ENCODE measurements at regions not wholly inside any gene's neighbourhood (a gene's known extent, or its start where the extent isn't known, plus 50 kb on each side); places are given as distances from the start of the nearest gene placed in this dataset.

DNA sequence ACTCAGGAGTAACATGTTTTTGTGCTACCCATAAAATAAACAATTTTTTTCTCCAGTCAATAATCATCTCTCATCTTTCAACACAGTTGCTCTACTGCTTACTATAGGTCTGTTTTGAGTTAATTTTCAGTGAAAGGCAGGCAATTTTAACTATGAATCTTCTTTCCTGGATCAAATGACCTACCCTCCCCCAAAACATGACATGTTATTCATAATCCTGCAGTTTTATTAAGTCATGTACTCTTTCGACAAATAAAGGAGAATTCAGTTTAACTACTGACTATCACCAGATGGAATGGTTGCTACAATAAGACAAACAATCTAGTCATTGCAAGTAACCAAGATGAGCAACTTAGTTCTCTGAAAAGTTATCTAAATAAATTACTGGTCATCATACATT lies 106.0 kb upstream of the FAR2 start:
- no peak overlapping the region for H3K4me3 ChIP-seq
- 33% methylated on average over 1 of the region's 1 CpG for WGBS
- no peak for DNase-seq (ENCODE audit: low spot score)
- H3K36me3 ChIP-seq = no peaks in the 10 kb centered on the region
- H3K4me1 ChIP-seq (replicated peaks) = no peaks in the 10 kb centered on the region
- no peak overlapping the region for H3K27ac ChIP-seq
- TF ChIP-seq POLR2A (IDR thresholded peaks at IDR 0.05) = no peak
- TF ChIP-seq, protein P1, sequence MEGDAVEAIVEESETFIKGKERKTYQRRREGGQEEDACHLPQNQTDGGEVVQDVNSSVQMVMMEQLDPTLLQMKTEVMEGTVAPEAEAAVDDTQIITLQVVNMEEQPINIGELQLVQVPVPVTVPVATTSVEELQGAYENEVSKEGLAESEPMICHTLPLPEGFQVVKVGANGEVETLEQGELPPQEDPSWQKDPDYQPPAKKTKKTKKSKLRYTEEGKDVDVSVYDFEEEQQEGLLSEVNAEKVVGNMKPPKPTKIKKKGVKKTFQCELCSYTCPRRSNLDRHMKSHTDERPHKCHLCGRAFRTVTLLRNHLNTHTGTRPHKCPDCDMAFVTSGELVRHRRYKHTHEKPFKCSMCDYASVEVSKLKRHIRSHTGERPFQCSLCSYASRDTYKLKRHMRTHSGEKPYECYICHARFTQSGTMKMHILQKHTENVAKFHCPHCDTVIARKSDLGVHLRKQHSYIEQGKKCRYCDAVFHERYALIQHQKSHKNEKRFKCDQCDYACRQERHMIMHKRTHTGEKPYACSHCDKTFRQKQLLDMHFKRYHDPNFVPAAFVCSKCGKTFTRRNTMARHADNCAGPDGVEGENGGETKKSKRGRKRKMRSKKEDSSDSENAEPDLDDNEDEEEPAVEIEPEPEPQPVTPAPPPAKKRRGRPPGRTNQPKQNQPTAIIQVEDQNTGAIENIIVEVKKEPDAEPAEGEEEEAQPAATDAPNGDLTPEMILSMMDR (IDR thresholded peaks at IDR 0.05) = no peak
- TF ChIP-seq POLR2AphosphoS5 (IDR thresholded peaks at IDR 0.05) = no peak
- no peaks in the 10 kb centered on the region for H3K27me3 ChIP-seq (replicated peaks; ENCODE audit: insufficient read depth)
- H3K9me3 ChIP-seq = no peaks in the 10 kb centered on the region
- intact Hi-C loops (cut with DNase I) = no loop called here

DNA sequence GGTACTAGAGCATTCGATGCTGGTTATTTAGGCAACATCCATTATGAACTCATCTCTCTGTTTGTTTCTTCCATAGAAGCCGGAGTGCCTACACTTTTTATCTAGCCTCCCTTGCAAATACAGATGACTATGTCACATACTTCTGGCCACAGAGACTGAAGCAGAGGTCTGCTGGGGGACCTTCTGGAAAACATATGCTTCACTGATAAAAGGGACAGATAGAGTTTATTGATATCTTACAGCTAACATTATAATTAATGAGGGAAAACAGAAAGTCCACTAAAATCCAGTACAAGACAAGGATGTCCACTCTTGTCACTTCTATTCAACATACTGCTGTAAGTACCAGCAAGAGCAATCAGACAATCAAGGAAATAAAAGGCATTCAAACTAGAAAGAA lies 104.3 kb upstream of the FAR2 start:
- Histone ChIP-seq H3K4me3 (no peak overlapping the region), H3K36me3 (no peaks in the 10 kb centered on the region), H3K27ac (no peak overlapping the region), H3K9me3 (no peaks in the 10 kb centered on the region), H3K27me3 (replicated peaks; ENCODE audit: insufficient read depth) (no peaks in the 10 kb centered on the region), H3K4me1 (replicated peaks) (no peaks in the 10 kb centered on the region)
- intact Hi-C loops (cut with DNase I) = no loop called here
- no peak for DNase-seq (ENCODE audit: low spot score)
- no peak for TF ChIP-seq POLR2AphosphoS5 (IDR thresholded peaks at IDR 0.05)
- TF ChIP-seq, protein P1 (IDR thresholded peaks at IDR 0.05) = no peak
- no peak for TF ChIP-seq POLR2A (IDR thresholded peaks at IDR 0.05)
- WGBS = 90% methylated on average over 2 of the region's 2 CpGs

DNA sequence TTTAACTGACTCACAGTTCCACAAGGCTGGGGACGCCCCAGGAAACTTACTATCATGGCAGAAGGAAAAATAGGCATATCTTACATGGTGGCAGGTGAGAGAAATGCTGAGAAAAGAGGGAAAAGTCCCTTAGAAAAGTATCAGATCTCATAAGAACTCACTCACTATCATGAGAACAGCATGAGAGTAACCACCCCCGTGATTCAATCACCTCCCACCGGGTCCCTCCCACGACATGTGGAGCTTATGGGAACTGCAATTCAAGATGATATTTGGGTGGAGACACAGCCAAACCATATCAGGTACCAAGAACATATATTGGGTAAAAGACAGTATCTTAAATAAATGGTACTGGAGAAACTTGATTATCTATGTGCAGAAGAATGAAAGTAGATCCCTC lies 100.3 kb upstream of the FAR2 start:
- no peaks in the 10 kb centered on the region for H3K36me3 ChIP-seq
- H3K4me3 ChIP-seq = no peak overlapping the region
- 85% methylated on average over 4 of the region's 4 CpGs for WGBS
- no peak for DNase-seq (ENCODE audit: low spot score)
- no peaks in the 10 kb centered on the region for H3K4me1 ChIP-seq (replicated peaks)
- intact Hi-C loops (cut with DNase I) = no loop called here
- TF ChIP-seq POLR2A (IDR thresholded peaks at IDR 0.05) = no peak
- no peaks in the 10 kb centered on the region for H3K9me3 ChIP-seq
- no peak overlapping the region for H3K27ac ChIP-seq
- no peaks in the 10 kb centered on the region for H3K27me3 ChIP-seq (replicated peaks; ENCODE audit: insufficient read depth)

DNA sequence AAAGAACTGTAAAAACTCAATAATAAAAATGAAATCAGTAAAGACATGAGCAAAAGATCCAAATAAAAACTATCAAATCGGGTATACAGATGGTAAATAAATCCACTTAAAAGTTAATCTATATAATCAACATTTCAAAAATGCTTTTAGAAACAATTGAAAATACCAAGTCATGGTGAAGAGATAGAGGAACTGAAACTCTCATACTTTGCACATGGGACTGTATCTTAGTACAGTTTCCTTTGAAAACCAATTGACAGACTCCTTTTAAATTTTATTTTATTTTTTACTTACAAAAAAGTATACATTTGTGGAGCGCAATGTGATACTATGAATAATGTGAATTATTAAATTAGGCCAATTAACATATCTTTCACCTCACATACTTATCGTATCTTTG lies 98.6 kb upstream of the FAR2 start:
- Histone ChIP-seq H3K36me3 (no peaks in the 10 kb centered on the region), H3K27me3 (replicated peaks; ENCODE audit: insufficient read depth) (no peaks in the 10 kb centered on the region), H3K9me3 (no peaks in the 10 kb centered on the region), H3K27ac (no peak overlapping the region), H3K4me1 (replicated peaks) (no peaks in the 10 kb centered on the region), H3K4me3 (no peak overlapping the region)
- TF ChIP-seq, protein P1 (IDR thresholded peaks at IDR 0.05) = no peak
- TF ChIP-seq POLR2AphosphoS5 (IDR thresholded peaks at IDR 0.05) (no peak), POLR2A (IDR thresholded peaks at IDR 0.05) (no peak)
- no peak for DNase-seq (ENCODE audit: low spot score)
- intact Hi-C loops (cut with DNase I) = no loop called here
- WGBS = 30% methylated on average over 3 of the region's 3 CpGs

DNA sequence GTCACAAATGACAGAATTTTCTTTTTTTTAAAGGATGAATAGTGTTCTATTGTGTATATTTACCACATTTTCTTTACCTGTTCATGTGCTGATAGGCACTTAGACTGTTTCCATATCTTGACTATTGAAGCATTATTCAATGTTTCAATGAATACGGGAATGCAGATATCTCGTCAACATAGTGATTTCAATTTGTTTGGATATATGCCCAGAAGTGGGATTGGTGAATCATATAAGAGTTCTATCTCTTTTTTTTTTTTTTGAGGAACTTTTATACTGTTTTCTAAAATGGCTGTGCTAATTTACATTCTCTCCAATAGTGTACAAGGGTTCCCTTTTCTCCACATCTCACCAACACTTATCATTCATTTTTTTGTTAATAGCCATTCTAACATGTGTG lies 97.9 kb upstream of the FAR2 start:
- no peaks in the 10 kb centered on the region for H3K27me3 ChIP-seq (replicated peaks; ENCODE audit: insufficient read depth)
- WGBS = 99% methylated on average over 2 of the region's 2 CpGs
- TF ChIP-seq POLR2A (IDR thresholded peaks at IDR 0.05) (no peak), POLR2AphosphoS5 (IDR thresholded peaks at IDR 0.05) (no peak)
- TF ChIP-seq, protein P1 (IDR thresholded peaks at IDR 0.05) = no peak
- no peak overlapping the region for H3K27ac ChIP-seq
- H3K36me3 ChIP-seq = no peaks in the 10 kb centered on the region
- H3K4me3 ChIP-seq = no peak overlapping the region
- no peaks in the 10 kb centered on the region for H3K4me1 ChIP-seq (replicated peaks)
- DNase-seq (ENCODE audit: low spot score) = no peak
- intact Hi-C loops (cut with DNase I) = no loop called here
- H3K9me3 ChIP-seq = no peaks in the 10 kb centered on the region

Data from prostate gland (tissue), 2 donors.